Astrocyte (in vitro differentiated cells and primary cell): ENCODE measurements at regions not wholly inside any gene's neighbourhood (a gene's known extent, or its start where the extent isn't known, plus 50 kb on each side); places are given as distances from the start of the nearest gene placed in this dataset.

Source experiments
- DNase-seq: peaks from one replicate; pipeline ENCODE4 v3.0.0-alpha.2; 2010; ENCODE audit warnings: low read depth
- FAIRE-seq: peaks from 2 replicates; lab custom pipeline; 2011; peaks lifted over from hg19 to GRCh38; lab: Jason Lieb, UNC
- H2AFZ ChIP-seq: 2 replicates; pipeline ENCODE4 v1.6.0; 2012; ENCODE audit warnings: low read depth, low read length, inconsistent platforms
- H3K27ac ChIP-seq: 2 replicates; pipeline ENCODE4 v1.5.1; 2011; ENCODE audit warnings: low read depth, low read length, inconsistent platforms
- H3K27me3 ChIP-seq: 2 replicates; pipeline ENCODE4 v1.6.0; 2011; ENCODE audit warnings: low read length, inconsistent platforms; ENCODE audit not compliant: insufficient read depth
- H3K36me3 ChIP-seq: 2 replicates; pipeline ENCODE4 v1.5.1; 2011; ENCODE audit warnings: low read length, inconsistent platforms; ENCODE audit not compliant: insufficient read depth
- H3K4me1 ChIP-seq: 2 replicates; pipeline ENCODE4 v1.5.1; 2011; ENCODE audit warnings: low read length, inconsistent platforms; ENCODE audit not compliant: insufficient read depth
- H3K4me2 ChIP-seq: 2 replicates; pipeline ENCODE4 v1.6.0; 2012; ENCODE audit warnings: low read length, inconsistent platforms
- H3K4me3 ChIP-seq: 2 replicates; pipeline ENCODE4 v1.5.1; 2011; ENCODE audit warnings: low read depth, mild to moderate bottlenecking, low read length, inconsistent platforms; ENCODE audit not compliant: insufficient read depth
- H3K79me2 ChIP-seq: 2 replicates; pipeline ENCODE4 v1.6.0; 2012; ENCODE audit warnings: mild to moderate bottlenecking, low read length, inconsistent platforms; ENCODE audit not compliant: insufficient read depth
- H3K9ac ChIP-seq: 2 replicates; pipeline ENCODE4 v1.6.0; 2012; ENCODE audit warnings: mild to moderate bottlenecking, low read length, inconsistent platforms
- H3K9me3 ChIP-seq: 2 replicates; pipeline ENCODE4 v1.5.1; 2012; ENCODE audit warnings: low read depth, mild to moderate bottlenecking, low read length, inconsistent platforms; ENCODE audit not compliant: insufficient read depth
- H4K20me1 ChIP-seq: 2 replicates; pipeline ENCODE4 v1.6.0; 2012; ENCODE audit warnings: low read length, inconsistent platforms; ENCODE audit not compliant: insufficient read depth
- H3K27ac Mint-ChIP-seq: one replicate; pipeline ENCODE4 v1.8.0; 2021; ENCODE audit warnings: mild to moderate bottlenecking, mixed read lengths; ENCODE audit not compliant: unreplicated experiment
- H3K27me3 Mint-ChIP-seq: one replicate; pipeline ENCODE4 v1.8.0; 2021; ENCODE audit warnings: low read depth, mixed read lengths; ENCODE audit not compliant: unreplicated experiment
- H3K36me3 Mint-ChIP-seq: one replicate; pipeline ENCODE4 v1.8.0; 2021; ENCODE audit warnings: low read depth, mixed read lengths; ENCODE audit not compliant: unreplicated experiment
- H3K4me1 Mint-ChIP-seq: one replicate; pipeline ENCODE4 v1.8.0; 2021; ENCODE audit warnings: low read depth, mixed read lengths; ENCODE audit not compliant: unreplicated experiment
- H3K4me3 Mint-ChIP-seq: one replicate; pipeline ENCODE4 v1.8.0; 2021; ENCODE audit warnings: mild to moderate bottlenecking, moderate library complexity, mixed read lengths; ENCODE audit not compliant: unreplicated experiment
- H3K9me3 Mint-ChIP-seq: one replicate; pipeline ENCODE4 v1.8.0; 2021; ENCODE audit warnings: mild to moderate bottlenecking, mixed read lengths; ENCODE audit not compliant: unreplicated experiment
- CTCF ChIP-seq: IDR thresholded peaks from 2 replicates; pipeline ENCODE4 v1.5.1; 2011; ENCODE audit warnings: low read depth, mild to moderate bottlenecking, inconsistent platforms, low read length, moderate library complexity; ENCODE audit not compliant: insufficient read depth
- EZH2 ChIP-seq: IDR thresholded peaks from 2 replicates; pipeline ENCODE4 v1.6.1; 2012; ENCODE audit warnings: mild to moderate bottlenecking, low read length, inconsistent platforms; ENCODE audit not compliant: insufficient read depth

GRCh38 chr2:183347969-183348368 is 223.7 kb downstream of the NUP35 start:
- Histone ChIP-seq H3K4me3 (no peak overlapping the region), H3K4me1 (no peaks in the 10 kb centered on the region), H2AFZ (no peak overlapping the region), H4K20me1 (no peaks in the 10 kb centered on the region), H3K79me2 (no peaks in the 10 kb centered on the region), H3K36me3 (no peaks in the 10 kb centered on the region), H3K27me3 (no peaks in the 10 kb centered on the region), H3K9me3 (no peaks in the 10 kb centered on the region), H3K9ac (no peak overlapping the region), H3K27ac (no peak overlapping the region), H3K4me2 (no peak overlapping the region)
- Mint-ChIP-seq H3K36me3 (no peaks in the 10 kb centered on the region), H3K4me3 (no peak overlapping the region), H3K27ac (no peak overlapping the region), H3K4me1 (peaks cover 7% of the 10 kb centered on the region), H3K27me3 (no peaks in the 10 kb centered on the region), H3K9me3 (no peaks in the 10 kb centered on the region)
- DNase-seq: no peak
- FAIRE-seq: no peak
- TF ChIP-seq EZH2 (no peak), CTCF (no peak)

GRCh38 chr2:183348492-183348891 is 224.2 kb downstream of the NUP35 start:
- Mint-ChIP-seq H3K27ac (no peak overlapping the region), H3K36me3 (no peaks in the 10 kb centered on the region), H3K4me3 (no peak overlapping the region), H3K27me3 (no peaks in the 10 kb centered on the region), H3K4me1 (peaks cover 7% of the 10 kb centered on the region), H3K9me3 (no peaks in the 10 kb centered on the region)
- Histone ChIP-seq H3K4me3 (no peak overlapping the region), H3K4me1 (no peaks in the 10 kb centered on the region), H3K79me2 (no peaks in the 10 kb centered on the region), H3K27me3 (no peaks in the 10 kb centered on the region), H3K9me3 (no peaks in the 10 kb centered on the region), H3K4me2 (no peak overlapping the region), H4K20me1 (no peaks in the 10 kb centered on the region), H3K27ac (no peak overlapping the region), H2AFZ (no peak overlapping the region), H3K36me3 (no peaks in the 10 kb centered on the region), H3K9ac (no peak overlapping the region)
- TF ChIP-seq CTCF (no peak), EZH2 (no peak)
- FAIRE-seq (no peak), DNase-seq (no peak)

- no peak overlapping the region for H2AFZ ChIP-seq
- H3K4me1 Mint-ChIP-seq: peaks cover 7% of the 10 kb centered on the region
- no peak for FAIRE-seq
These were observed 224.8 kb downstream of the NUP35 start for GRCh38 chr2:183349091-183349490.

More at GRCh38 chr2:183349091-183349490, 224.8 kb downstream of the NUP35 start:
- no peak for DNase-seq
- Histone ChIP-seq H3K4me1 (no peaks in the 10 kb centered on the region), H3K9ac (no peak overlapping the region), H3K9me3 (no peaks in the 10 kb centered on the region), H3K36me3 (no peaks in the 10 kb centered on the region), H3K79me2 (no peaks in the 10 kb centered on the region), H4K20me1 (no peaks in the 10 kb centered on the region), H3K27ac (no peak overlapping the region), H3K27me3 (no peaks in the 10 kb centered on the region), H3K4me3 (no peak overlapping the region), H3K4me2 (no peak overlapping the region)
- TF ChIP-seq CTCF (no peak), EZH2 (no peak)
- Mint-ChIP-seq H3K27me3 (no peaks in the 10 kb centered on the region), H3K36me3 (no peaks in the 10 kb centered on the region), H3K9me3 (no peaks in the 10 kb centered on the region), H3K27ac (no peak overlapping the region), H3K4me3 (no peak overlapping the region)
